Astrocyte (in vitro differentiated cells and primary cell): ENCODE measurements at regions not wholly inside any gene's neighbourhood (a gene's known extent, or its start where the extent isn't known, plus 50 kb on each side); places are given as distances from the start of the nearest gene placed in this dataset.

Source experiments
- CTCF ChIP-seq: IDR thresholded peaks from 2 replicates; pipeline ENCODE4 v1.5.1; 2011; ENCODE audit warnings: low read depth, mild to moderate bottlenecking, inconsistent platforms, low read length, moderate library complexity; ENCODE audit not compliant: insufficient read depth
- EZH2 ChIP-seq: IDR thresholded peaks from 2 replicates; pipeline ENCODE4 v1.6.1; 2012; ENCODE audit warnings: mild to moderate bottlenecking, low read length, inconsistent platforms; ENCODE audit not compliant: insufficient read depth

DNA sequence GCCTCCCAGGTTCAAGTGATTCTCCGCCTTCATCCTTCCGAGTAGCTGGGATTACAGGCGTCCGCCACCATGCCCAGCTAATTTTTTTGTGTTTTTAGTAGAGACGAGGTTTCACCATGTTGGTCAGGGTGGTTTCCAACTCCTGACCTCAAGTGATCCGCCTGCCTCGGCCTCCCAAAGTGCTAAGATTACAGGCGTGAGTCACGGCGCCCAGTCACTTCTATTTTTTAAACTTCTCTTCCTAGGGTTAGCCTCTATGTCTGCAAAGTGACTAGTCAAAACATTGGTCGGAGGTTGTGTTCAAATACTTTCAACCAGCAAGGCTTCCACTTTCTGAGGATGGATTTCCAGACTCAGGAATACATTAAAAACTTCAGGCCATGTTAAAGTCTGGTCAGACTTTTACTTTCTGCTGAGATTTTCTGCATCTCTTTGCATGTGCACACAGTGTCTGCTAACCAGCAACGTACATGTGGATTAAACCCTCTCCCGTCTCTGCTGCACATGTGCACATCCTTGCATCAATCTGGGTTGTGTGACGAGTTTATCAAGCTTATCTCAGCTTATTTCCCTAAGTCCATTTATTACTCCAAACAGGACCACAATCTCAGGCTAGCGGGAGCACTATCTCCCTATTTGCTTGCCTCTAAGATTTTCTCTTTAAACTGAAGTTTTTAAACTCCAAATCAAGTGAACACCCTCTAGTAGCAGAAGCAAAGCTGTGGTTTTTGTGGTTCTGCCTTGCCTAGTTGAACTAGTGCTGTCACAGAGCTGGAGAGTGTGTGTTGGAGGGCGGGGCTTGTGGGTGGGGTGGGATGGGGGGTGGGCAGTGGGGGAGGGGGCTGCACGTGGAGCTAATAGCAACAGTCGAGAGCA, 525.2 kb upstream of the GOT2 start:
- TF ChIP-seq CTCF: no peak
- TF ChIP-seq EZH2: no peak
